ENCODE measurements at regions not wholly inside any gene's neighbourhood (a gene's known extent, or its start where the extent isn't known, plus 50 kb on each side); places are given as distances from the start of the nearest gene placed in this dataset.

- Histone ChIP-seq H3F3A (ENCODE audit: low read depth) (no peaks in the 10 kb centered on the region), H4K20me1 (ENCODE audit: insufficient read depth, low read length, poor library complexity, severe bottlenecking) (no peaks in the 10 kb centered on the region)
Measured at GRCh38 chr3:137349557-137350348, 392.0 kb downstream of the IL20RB start.

GRCh38 chr3:137360531-137361201 lies 402.9 kb downstream of the IL20RB start:
- no peaks in the 10 kb centered on the region for H3K36me3 ChIP-seq (ENCODE audit: insufficient read depth, low read length)
- H3K4me2 ChIP-seq (ENCODE audit: low read depth, low read length, poor library complexity, severe bottlenecking): no peak overlapping the region
- no peak overlapping the region for H3K4me3 ChIP-seq (ENCODE audit: low read length, poor library complexity, severe bottlenecking)
- H4K20me1 ChIP-seq (ENCODE audit: insufficient read depth, low read length, poor library complexity, severe bottlenecking): no peaks in the 10 kb centered on the region
- H3K27me3 ChIP-seq (ENCODE audit: insufficient read depth, low read length, poor library complexity, severe bottlenecking): no peaks in the 10 kb centered on the region
- H3K79me2 ChIP-seq (ENCODE audit: insufficient read depth, low read length): no peaks in the 10 kb centered on the region
- H3K4me1 ChIP-seq (ENCODE audit: insufficient read depth, low read length, poor library complexity, severe bottlenecking): no peaks in the 10 kb centered on the region
- H3F3A ChIP-seq (ENCODE audit: low read depth): no peaks in the 10 kb centered on the region
- H2AFZ ChIP-seq (ENCODE audit: low read length): no peak overlapping the region
- TF ChIP-seq CTCF (conservative IDR thresholded peaks at IDR 0.05; ENCODE audit: low read length): no peak
- no peak for TF ChIP-seq EZH2phosphoT487 (IDR thresholded peaks at IDR 0.05; ENCODE audit: borderline replicate concordance)
- no peak overlapping the region for H3K9ac ChIP-seq (ENCODE audit: low read depth, low read length, poor library complexity, severe bottlenecking)
- H3K9me3 ChIP-seq (ENCODE audit: insufficient read depth, low read depth, low read length): no peaks in the 10 kb centered on the region
- no peaks in the 10 kb centered on the region for H3K9me2 ChIP-seq (replicated peaks; ENCODE audit: low read depth, low read length)

More at GRCh38 chr3:137349557-137350348, 392.0 kb downstream of the IL20RB start:
- Histone ChIP-seq H3K9me3 (ENCODE audit: insufficient read depth, low read depth, low read length) (no peaks in the 10 kb centered on the region), H3K79me2 (ENCODE audit: insufficient read depth, low read length) (no peaks in the 10 kb centered on the region), H2AFZ (ENCODE audit: low read length) (no peak overlapping the region), H3K27me3 (ENCODE audit: insufficient read depth, low read length, poor library complexity, severe bottlenecking) (no peaks in the 10 kb centered on the region), H3K9ac (ENCODE audit: low read depth, low read length, poor library complexity, severe bottlenecking) (no peak overlapping the region), H3K4me1 (ENCODE audit: insufficient read depth, low read length, poor library complexity, severe bottlenecking) (no peaks in the 10 kb centered on the region), H3K9me2 (replicated peaks; ENCODE audit: low read depth, low read length) (no peaks in the 10 kb centered on the region), H3K36me3 (ENCODE audit: insufficient read depth, low read length) (no peaks in the 10 kb centered on the region), H3K4me2 (ENCODE audit: low read depth, low read length, poor library complexity, severe bottlenecking) (no peak overlapping the region), H3K4me3 (ENCODE audit: low read length, poor library complexity, severe bottlenecking) (no peak overlapping the region)
- TF ChIP-seq EZH2phosphoT487 (IDR thresholded peaks at IDR 0.05; ENCODE audit: borderline replicate concordance) (no peak), CTCF (conservative IDR thresholded peaks at IDR 0.05; ENCODE audit: low read length) (no peak)

GRCh38 chr3:137382005-137382594 lies 382.0 kb upstream of the SOX14 start:
- H3K4me3 ChIP-seq (ENCODE audit: low read length, poor library complexity, severe bottlenecking): no peak overlapping the region
- no peaks in the 10 kb centered on the region for H4K20me1 ChIP-seq (ENCODE audit: insufficient read depth, low read length, poor library complexity, severe bottlenecking)
- no peaks in the 10 kb centered on the region for H3K4me1 ChIP-seq (ENCODE audit: insufficient read depth, low read length, poor library complexity, severe bottlenecking)
- H3K9me3 ChIP-seq (ENCODE audit: insufficient read depth, low read depth, low read length): no peaks in the 10 kb centered on the region
- no peaks in the 10 kb centered on the region for H3K27me3 ChIP-seq (ENCODE audit: insufficient read depth, low read length, poor library complexity, severe bottlenecking)
- H3F3A ChIP-seq (ENCODE audit: low read depth): no peaks in the 10 kb centered on the region
- no peak overlapping the region for H3K9ac ChIP-seq (ENCODE audit: low read depth, low read length, poor library complexity, severe bottlenecking)
- no peaks in the 10 kb centered on the region for H3K79me2 ChIP-seq (ENCODE audit: insufficient read depth, low read length)
- H3K4me2 ChIP-seq (ENCODE audit: low read depth, low read length, poor library complexity, severe bottlenecking): no peak overlapping the region
- TF ChIP-seq EZH2phosphoT487 (IDR thresholded peaks at IDR 0.05; ENCODE audit: borderline replicate concordance) (no peak), CTCF (conservative IDR thresholded peaks at IDR 0.05; ENCODE audit: low read length) (no peak)
- no peak overlapping the region for H2AFZ ChIP-seq (ENCODE audit: low read length)
- no peaks in the 10 kb centered on the region for H3K36me3 ChIP-seq (ENCODE audit: insufficient read depth, low read length)
- H3K9me2 ChIP-seq (replicated peaks; ENCODE audit: low read depth, low read length): no peaks in the 10 kb centered on the region
